GM23338 (cell line): ENCODE measurements at regions not wholly inside any gene's neighbourhood (a gene's known extent, or its start where the extent isn't known, plus 50 kb on each side); places are given as distances from the start of the nearest gene placed in this dataset.

Source experiments
- ATAC-seq: fragments of 200-7000 bp; cut with Tn5 transposase; 3 replicates; pipeline ENCODE4 v1.9.1; 2020
- DNase-seq: peaks from one replicate; pipeline ENCODE4 v3.0.0-alpha.2; 2015; ENCODE audit warnings: low spot score
- H2AFZ ChIP-seq: fragments of 200-600 bp; sonication (generic); 2 replicates; pipeline ENCODE4 v1.8.0; 2016; ENCODE audit warnings: antibody characterized with exemption, mild to moderate bottlenecking, moderate library complexity
- H3F3A ChIP-seq: fragments of 200-600 bp; sonication (generic); replicated peaks from 2 replicates; pipeline ENCODE4 v1.8.0; 2017; ENCODE audit warnings: antibody characterized with exemption, mixed run types, low read depth
- H3K27ac ChIP-seq: fragments of 200-600 bp; sonication (generic); 2 replicates; pipeline ENCODE4 v1.6.1; 2016; ENCODE audit warnings: low read depth
- H3K27me3 ChIP-seq: fragments of 200-600 bp; sonication (generic); 2 replicates; pipeline ENCODE4 v1.8.0; 2016; ENCODE audit warnings: mild to moderate bottlenecking, mixed run types, moderate library complexity; ENCODE audit not compliant: insufficient read depth
- H3K36me3 ChIP-seq: fragments of 200-600 bp; sonication (generic); 2 replicates; pipeline ENCODE4 v1.8.0; 2016; ENCODE audit warnings: mild to moderate bottlenecking; ENCODE audit not compliant: insufficient read depth
- H3K4me1 ChIP-seq: fragments of 200-600 bp; sonication (generic); 2 replicates; pipeline ENCODE4 v1.8.0; 2016; ENCODE audit warnings: mild to moderate bottlenecking, moderate library complexity; ENCODE audit not compliant: insufficient read depth
- H3K4me2 ChIP-seq: fragments of 200-600 bp; sonication (generic); 2 replicates; pipeline ENCODE4 v1.7.1; 2017; ENCODE audit warnings: mixed run types
- H3K4me3 ChIP-seq: fragments of 200-600 bp; sonication (generic); 2 replicates; pipeline ENCODE4 v1.6.1; 2016; ENCODE audit warnings: mixed run types
- H3K79me2 ChIP-seq: fragments of 200-600 bp; sonication (generic); replicated peaks from 2 replicates; pipeline ENCODE4 v1.8.0; 2017; ENCODE audit warnings: mild to moderate bottlenecking; ENCODE audit not compliant: insufficient read depth
- H3K9me2 ChIP-seq: fragments of 200-600 bp; sonication (generic); 2 replicates; pipeline ENCODE4 v1.8.0; 2017; ENCODE audit not compliant: insufficient read depth
- H4K20me1 ChIP-seq: fragments of 200-600 bp; sonication (generic); replicated peaks from 2 replicates; pipeline ENCODE4 v1.8.0; 2017; ENCODE audit warnings: mild to moderate bottlenecking; ENCODE audit not compliant: insufficient read depth
- H3K27ac Mint-ChIP-seq: 2 replicates; pipeline ENCODE4 v1.8.0; 2020; ENCODE audit warnings: inconsistent platforms, mild to moderate bottlenecking, moderate library complexity, mixed read lengths
- H3K27me3 Mint-ChIP-seq: 3 replicates; pipeline ENCODE4 v1.8.0; 2022; ENCODE audit warnings: low read depth, mild to moderate bottlenecking, moderate library complexity, mixed read lengths, inconsistent platforms; ENCODE audit not compliant: insufficient read depth, poor library complexity
- H3K36me3 Mint-ChIP-seq: 3 replicates; pipeline ENCODE4 v1.8.0; 2021; ENCODE audit warnings: low read depth, mild to moderate bottlenecking, inconsistent platforms, moderate library complexity, mixed read lengths
- H3K4me1 Mint-ChIP-seq: 3 replicates; pipeline ENCODE4 v1.8.0; 2020; ENCODE audit warnings: mild to moderate bottlenecking, inconsistent platforms, mixed read lengths
- H3K4me3 Mint-ChIP-seq: 3 replicates; pipeline ENCODE4 v1.8.0; 2021; ENCODE audit warnings: moderate library complexity, mild to moderate bottlenecking, inconsistent platforms, mixed read lengths
- H3K9me3 Mint-ChIP-seq: 3 replicates; pipeline ENCODE4 v1.8.0; 2020; ENCODE audit warnings: moderate library complexity, mild to moderate bottlenecking, inconsistent platforms, mixed read lengths
- EZH2 ChIP-seq: fragments of 200-600 bp; sonication (generic); IDR thresholded peaks from one replicate; pipeline ENCODE4 v1.8.0; 2017; ENCODE audit warnings: antibody characterized with exemption, mild to moderate bottlenecking, low read depth; ENCODE audit not compliant: unreplicated experiment
- EZH2phosphoT487 ChIP-seq: fragments of 200-600 bp; sonication (generic); IDR thresholded peaks from one replicate; pipeline ENCODE4 v1.8.1; 2018; ENCODE audit warnings: antibody characterized with exemption; ENCODE audit not compliant: unreplicated experiment
- JUNB ChIP-seq: IDR thresholded peaks from one replicate; pipeline ENCODE4 v1.6.1; 2016; ENCODE audit warnings: antibody characterized with exemption; ENCODE audit not compliant: unreplicated experiment
- NANOG ChIP-seq: IDR thresholded peaks from 2 replicates; pipeline ENCODE4 v1.6.1; 2016; ENCODE audit warnings: antibody characterized with exemption, borderline replicate concordance
- POLR2AphosphoS5 ChIP-seq: IDR thresholded peaks from 2 replicates; pipeline ENCODE4 v1.6.1; 2016; ENCODE audit warnings: antibody characterized with exemption, low read depth
- STAT1 ChIP-seq: IDR thresholded peaks from one replicate; pipeline ENCODE4 v1.6.1; 2016; ENCODE audit warnings: antibody characterized with exemption; ENCODE audit not compliant: unreplicated experiment
- ZNF114 ChIP-seq: fragments of 250-450 bp; sonication (Bioruptor Pico); IDR thresholded peaks from 2 replicates; pipeline ENCODE4 v1.5.0; 2020; ENCODE audit warnings: mild to moderate bottlenecking, moderate library complexity
- TF ChIP-seq, protein P1 (sequence below): IDR thresholded peaks from one replicate; pipeline ENCODE4 v1.6.1; 2018; ENCODE audit warnings: antibody characterized with exemption; ENCODE audit not compliant: unreplicated experiment
- TF ChIP-seq, protein P2 (sequence below): IDR thresholded peaks from 2 replicates; pipeline ENCODE4 v1.6.1; 2016; ENCODE audit warnings: antibody characterized with exemption
- TF ChIP-seq, protein P3 (sequence below), 2 experiments: fragments of 200-600 bp in 1 of 2; sonication (generic) in 1 of 2; conservative IDR thresholded peaks; 2 replicates each; pipeline versions ENCODE4 v1.5.1 to v1.6.1; 2016 to 2017; ENCODE audit warnings: antibody characterized with exemption in 2 of 2, low read depth in 2 of 2, mild to moderate bottlenecking in 2 of 2, moderate library complexity in 1 of 2
- TF ChIP-seq, protein P4 (sequence below): fragments of 250-450 bp; sonication (Bioruptor Pico); IDR thresholded peaks from 2 replicates; pipeline ENCODE4 v1.5.0; 2020; ENCODE audit warnings: mild to moderate bottlenecking, moderate library complexity

DNA sequence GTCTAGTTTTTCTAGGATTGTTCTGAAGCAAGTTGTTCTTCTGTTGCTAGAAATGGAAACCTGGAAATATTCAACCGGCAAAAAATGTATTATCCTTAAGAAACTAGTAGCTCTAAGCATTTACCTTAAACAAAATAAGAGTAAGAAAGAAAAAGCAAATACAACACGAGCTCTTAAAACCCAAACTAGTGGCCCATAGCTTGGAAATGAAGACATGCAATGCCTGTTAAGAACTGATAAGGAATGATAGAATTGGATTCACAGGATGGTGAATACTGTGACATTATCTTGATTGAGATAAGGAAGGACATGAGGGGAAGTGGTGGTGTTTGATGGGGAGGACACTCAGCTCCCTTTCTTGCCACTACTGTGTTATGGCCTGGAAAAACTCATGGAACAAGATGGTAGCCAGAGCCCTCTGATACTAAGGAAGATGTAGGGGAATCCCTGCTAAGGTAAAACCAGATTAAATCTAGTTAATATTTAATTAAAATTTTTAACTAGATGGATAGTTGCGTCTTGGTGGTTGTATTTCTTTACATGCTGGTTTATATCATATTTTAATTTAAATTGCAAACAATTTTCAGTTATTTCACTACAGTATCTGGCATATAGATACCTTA lies 193.8 kb downstream of the LPIN1 start:
- 0 out of 3 replicates have a peak, but pooled peaks cover 2% of the 10 kb centered on the region for H3K4me1 Mint-ChIP-seq
- ATAC-seq = no peak
- Histone ChIP-seq H3K79me2 (no peaks in the 10 kb centered on the region), H3K4me2 (no peak overlapping the region), H3K9me2 (0 out of 2 replicates have a peak, but pooled peaks cover 7% of the 10 kb centered on the region), H3K36me3 (no peaks in the 10 kb centered on the region), H4K20me1 (no peaks in the 10 kb centered on the region), H2AFZ (no peak overlapping the region), H3K27ac (no peak overlapping the region), H3F3A (no peaks in the 10 kb centered on the region), H3K4me1 (no peaks in the 10 kb centered on the region), H3K27me3 (no peaks in the 10 kb centered on the region), H3K4me3 (no peak overlapping the region)
- no peaks in the 10 kb centered on the region for H3K27me3 Mint-ChIP-seq
- no peak overlapping the region for H3K27ac Mint-ChIP-seq
- H3K9me3 Mint-ChIP-seq = no peaks in the 10 kb centered on the region
- TF ChIP-seq EZH2phosphoT487 (no peak), NANOG (no peak), ZNF114 (CRISPR knock-in tag) (no peak), EZH2 (no peak), STAT1 (no peak), POLR2AphosphoS5 (no peak), JUNB (no peak)
- TF ChIP-seq, protein P1, sequence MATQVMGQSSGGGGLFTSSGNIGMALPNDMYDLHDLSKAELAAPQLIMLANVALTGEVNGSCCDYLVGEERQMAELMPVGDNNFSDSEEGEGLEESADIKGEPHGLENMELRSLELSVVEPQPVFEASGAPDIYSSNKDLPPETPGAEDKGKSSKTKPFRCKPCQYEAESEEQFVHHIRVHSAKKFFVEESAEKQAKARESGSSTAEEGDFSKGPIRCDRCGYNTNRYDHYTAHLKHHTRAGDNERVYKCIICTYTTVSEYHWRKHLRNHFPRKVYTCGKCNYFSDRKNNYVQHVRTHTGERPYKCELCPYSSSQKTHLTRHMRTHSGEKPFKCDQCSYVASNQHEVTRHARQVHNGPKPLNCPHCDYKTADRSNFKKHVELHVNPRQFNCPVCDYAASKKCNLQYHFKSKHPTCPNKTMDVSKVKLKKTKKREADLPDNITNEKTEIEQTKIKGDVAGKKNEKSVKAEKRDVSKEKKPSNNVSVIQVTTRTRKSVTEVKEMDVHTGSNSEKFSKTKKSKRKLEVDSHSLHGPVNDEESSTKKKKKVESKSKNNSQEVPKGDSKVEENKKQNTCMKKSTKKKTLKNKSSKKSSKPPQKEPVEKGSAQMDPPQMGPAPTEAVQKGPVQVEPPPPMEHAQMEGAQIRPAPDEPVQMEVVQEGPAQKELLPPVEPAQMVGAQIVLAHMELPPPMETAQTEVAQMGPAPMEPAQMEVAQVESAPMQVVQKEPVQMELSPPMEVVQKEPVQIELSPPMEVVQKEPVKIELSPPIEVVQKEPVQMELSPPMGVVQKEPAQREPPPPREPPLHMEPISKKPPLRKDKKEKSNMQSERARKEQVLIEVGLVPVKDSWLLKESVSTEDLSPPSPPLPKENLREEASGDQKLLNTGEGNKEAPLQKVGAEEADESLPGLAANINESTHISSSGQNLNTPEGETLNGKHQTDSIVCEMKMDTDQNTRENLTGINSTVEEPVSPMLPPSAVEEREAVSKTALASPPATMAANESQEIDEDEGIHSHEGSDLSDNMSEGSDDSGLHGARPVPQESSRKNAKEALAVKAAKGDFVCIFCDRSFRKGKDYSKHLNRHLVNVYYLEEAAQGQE = no peak
- TF ChIP-seq, protein P2, sequence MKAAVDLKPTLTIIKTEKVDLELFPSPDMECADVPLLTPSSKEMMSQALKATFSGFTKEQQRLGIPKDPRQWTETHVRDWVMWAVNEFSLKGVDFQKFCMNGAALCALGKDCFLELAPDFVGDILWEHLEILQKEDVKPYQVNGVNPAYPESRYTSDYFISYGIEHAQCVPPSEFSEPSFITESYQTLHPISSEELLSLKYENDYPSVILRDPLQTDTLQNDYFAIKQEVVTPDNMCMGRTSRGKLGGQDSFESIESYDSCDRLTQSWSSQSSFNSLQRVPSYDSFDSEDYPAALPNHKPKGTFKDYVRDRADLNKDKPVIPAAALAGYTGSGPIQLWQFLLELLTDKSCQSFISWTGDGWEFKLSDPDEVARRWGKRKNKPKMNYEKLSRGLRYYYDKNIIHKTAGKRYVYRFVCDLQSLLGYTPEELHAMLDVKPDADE = no peak
- TF ChIP-seq, protein P3, sequence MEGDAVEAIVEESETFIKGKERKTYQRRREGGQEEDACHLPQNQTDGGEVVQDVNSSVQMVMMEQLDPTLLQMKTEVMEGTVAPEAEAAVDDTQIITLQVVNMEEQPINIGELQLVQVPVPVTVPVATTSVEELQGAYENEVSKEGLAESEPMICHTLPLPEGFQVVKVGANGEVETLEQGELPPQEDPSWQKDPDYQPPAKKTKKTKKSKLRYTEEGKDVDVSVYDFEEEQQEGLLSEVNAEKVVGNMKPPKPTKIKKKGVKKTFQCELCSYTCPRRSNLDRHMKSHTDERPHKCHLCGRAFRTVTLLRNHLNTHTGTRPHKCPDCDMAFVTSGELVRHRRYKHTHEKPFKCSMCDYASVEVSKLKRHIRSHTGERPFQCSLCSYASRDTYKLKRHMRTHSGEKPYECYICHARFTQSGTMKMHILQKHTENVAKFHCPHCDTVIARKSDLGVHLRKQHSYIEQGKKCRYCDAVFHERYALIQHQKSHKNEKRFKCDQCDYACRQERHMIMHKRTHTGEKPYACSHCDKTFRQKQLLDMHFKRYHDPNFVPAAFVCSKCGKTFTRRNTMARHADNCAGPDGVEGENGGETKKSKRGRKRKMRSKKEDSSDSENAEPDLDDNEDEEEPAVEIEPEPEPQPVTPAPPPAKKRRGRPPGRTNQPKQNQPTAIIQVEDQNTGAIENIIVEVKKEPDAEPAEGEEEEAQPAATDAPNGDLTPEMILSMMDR (conservative IDR thresholded peaks at IDR 0.05; ENCODE audit: low read depth in 2 of 2) = no peak
- TF ChIP-seq, protein P4, sequence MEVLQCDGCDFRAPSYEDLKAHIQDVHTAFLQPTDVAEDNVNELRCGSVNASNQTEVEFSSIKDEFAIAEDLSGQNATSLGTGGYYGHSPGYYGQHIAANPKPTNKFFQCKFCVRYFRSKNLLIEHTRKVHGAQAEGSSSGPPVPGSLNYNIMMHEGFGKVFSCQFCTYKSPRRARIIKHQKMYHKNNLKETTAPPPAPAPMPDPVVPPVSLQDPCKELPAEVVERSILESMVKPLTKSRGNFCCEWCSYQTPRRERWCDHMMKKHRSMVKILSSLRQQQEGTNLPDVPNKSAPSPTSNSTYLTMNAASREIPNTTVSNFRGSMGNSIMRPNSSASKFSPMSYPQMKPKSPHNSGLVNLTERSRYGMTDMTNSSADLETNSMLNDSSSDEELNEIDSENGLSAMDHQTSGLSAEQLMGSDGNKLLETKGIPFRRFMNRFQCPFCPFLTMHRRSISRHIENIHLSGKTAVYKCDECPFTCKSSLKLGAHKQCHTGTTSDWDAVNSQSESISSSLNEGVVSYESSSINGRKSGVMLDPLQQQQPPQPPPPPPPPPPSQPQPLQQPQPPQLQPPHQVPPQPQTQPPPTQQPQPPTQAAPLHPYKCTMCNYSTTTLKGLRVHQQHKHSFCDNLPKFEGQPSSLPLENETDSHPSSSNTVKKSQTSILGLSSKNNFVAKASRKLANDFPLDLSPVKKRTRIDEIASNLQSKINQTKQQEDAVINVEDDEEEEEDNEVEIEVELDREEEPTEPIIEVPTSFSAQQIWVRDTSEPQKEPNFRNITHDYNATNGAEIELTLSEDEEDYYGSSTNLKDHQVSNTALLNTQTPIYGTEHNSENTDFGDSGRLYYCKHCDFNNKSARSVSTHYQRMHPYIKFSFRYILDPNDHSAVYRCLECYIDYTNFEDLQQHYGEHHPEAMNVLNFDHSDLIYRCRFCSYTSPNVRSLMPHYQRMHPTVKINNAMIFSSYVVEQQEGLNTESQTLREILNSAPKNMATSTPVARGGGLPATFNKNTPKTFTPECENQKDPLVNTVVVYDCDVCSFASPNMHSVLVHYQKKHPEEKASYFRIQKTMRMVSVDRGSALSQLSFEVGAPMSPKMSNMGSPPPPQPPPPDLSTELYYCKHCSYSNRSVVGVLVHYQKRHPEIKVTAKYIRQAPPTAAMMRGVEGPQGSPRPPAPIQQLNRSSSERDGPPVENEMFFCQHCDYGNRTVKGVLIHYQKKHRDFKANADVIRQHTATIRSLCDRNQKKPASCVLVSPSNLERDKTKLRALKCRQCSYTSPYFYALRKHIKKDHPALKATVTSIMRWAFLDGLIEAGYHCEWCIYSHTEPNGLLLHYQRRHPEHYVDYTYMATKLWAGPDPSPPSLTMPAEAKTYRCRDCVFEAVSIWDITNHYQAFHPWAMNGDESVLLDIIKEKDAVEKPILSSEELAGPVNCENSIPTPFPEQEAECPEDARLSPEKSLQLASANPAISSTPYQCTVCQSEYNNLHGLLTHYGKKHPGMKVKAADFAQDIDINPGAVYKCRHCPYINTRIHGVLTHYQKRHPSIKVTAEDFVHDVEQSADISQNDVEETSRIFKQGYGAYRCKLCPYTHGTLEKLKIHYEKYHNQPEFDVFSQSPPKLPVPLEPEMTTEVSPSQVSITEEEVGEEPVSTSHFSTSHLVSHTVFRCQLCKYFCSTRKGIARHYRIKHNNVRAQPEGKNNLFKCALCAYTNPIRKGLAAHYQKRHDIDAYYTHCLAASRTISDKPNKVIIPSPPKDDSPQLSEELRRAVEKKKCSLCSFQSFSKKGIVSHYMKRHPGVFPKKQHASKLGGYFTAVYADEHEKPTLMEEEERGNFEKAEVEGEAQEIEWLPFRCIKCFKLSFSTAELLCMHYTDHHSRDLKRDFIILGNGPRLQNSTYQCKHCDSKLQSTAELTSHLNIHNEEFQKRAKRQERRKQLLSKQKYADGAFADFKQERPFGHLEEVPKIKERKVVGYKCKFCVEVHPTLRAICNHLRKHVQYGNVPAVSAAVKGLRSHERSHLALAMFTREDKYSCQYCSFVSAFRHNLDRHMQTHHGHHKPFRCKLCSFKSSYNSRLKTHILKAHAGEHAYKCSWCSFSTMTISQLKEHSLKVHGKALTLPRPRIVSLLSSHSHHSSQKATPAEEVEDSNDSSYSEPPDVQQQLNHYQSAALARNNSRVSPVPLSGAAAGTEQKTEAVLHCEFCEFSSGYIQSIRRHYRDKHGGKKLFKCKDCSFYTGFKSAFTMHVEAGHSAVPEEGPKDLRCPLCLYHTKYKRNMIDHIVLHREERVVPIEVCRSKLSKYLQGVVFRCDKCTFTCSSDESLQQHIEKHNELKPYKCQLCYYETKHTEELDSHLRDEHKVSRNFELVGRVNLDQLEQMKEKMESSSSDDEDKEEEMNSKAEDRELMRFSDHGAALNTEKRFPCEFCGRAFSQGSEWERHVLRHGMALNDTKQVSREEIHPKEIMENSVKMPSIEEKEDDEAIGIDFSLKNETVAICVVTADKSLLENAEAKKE (CRISPR knock-in tag) = no peak
- no peak overlapping the region for H3K4me3 Mint-ChIP-seq
- DNase-seq = no peak
- H3K36me3 Mint-ChIP-seq = no peaks in the 10 kb centered on the region
